HEK293T (cell line): ENCODE measurements at regions not wholly inside any gene's neighbourhood (a gene's known extent, or its start where the extent isn't known, plus 50 kb on each side); places are given as distances from the start of the nearest gene placed in this dataset.

ENCODE experiments used
- CTBP1 ChIP-seq: fragments of 450-650 bp; IDR thresholded peaks from 2 replicates; pipeline ENCODE4 v1.6.1; 2016; ENCODE audit warnings: borderline replicate concordance
- ELF4 ChIP-seq: fragments of 450-650 bp; IDR thresholded peaks from 2 replicates; pipeline ENCODE4 v1.6.1; 2017; ENCODE audit warnings: antibody characterized with exemption
- FOXA1 ChIP-seq: fragments of 450-650 bp; IDR thresholded peaks from 2 replicates; pipeline ENCODE4 v1.6.1; 2016; ENCODE audit warnings: mild to moderate bottlenecking
- FOXK2 ChIP-seq: fragments of 450-650 bp; IDR thresholded peaks from 2 replicates; pipeline ENCODE4 v1.6.1; 2016; ENCODE audit warnings: mild to moderate bottlenecking
- L3MBTL2 ChIP-seq: fragments of 450-650 bp; conservative IDR thresholded peaks from 2 replicates; pipeline ENCODE4 v1.6.1; 2016; ENCODE audit warnings: mild to moderate bottlenecking
- NFRKB ChIP-seq: fragments of 450-650 bp; IDR thresholded peaks from 2 replicates; pipeline ENCODE4 v1.6.1; 2016; ENCODE audit warnings: mild to moderate bottlenecking, moderate library complexity
- SP1 ChIP-seq: fragments of 450-650 bp; IDR thresholded peaks from 2 replicates; pipeline ENCODE4 v1.6.1; 2017
- SUZ12 ChIP-seq: fragments of 450-650 bp; IDR thresholded peaks from 2 replicates; pipeline ENCODE4 v1.6.1; 2016; ENCODE audit warnings: mild to moderate bottlenecking
- TARDBP ChIP-seq: fragments of 450-650 bp; IDR thresholded peaks from 2 replicates; pipeline ENCODE4 v1.6.1; 2016
- ZNF384 ChIP-seq: fragments of 450-650 bp; IDR thresholded peaks from 2 replicates; pipeline ENCODE4 v1.6.1; 2016
- TF ChIP-seq, protein P1 (sequence below): fragments of 450-650 bp; IDR thresholded peaks from 2 replicates; pipeline ENCODE4 v1.6.1; 2016

DNA sequence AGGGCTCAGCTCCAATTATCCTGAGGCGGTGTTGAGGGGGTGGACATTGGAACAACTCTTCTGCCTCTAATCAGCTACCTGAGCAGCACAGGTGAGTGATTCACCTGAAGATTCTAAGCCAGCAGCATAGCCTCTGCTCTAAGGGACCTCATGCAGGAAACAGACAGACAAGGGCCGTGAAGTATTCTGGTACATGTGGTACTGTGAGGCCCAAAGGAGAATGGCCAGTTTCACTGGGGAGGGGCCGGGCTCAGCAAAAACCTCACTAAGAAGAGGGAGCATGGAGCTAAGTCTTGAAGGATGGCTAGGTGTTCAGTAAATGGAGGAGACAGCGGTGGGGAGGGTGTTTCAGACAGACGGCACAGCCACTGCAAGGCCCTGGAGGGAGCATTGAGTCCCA is 58.5 kb upstream of the CCDC167 start:
- TF ChIP-seq CTBP1 = no peak
- no peak for TF ChIP-seq SP1
- no peak for TF ChIP-seq TARDBP
- no peak for TF ChIP-seq SUZ12
- no peak for TF ChIP-seq ELF4
- TF ChIP-seq L3MBTL2 = no peak
- TF ChIP-seq ZNF384 = no peak
- no peak for TF ChIP-seq FOXA1
- TF ChIP-seq NFRKB = no peak
- no peak for TF ChIP-seq FOXK2
- TF ChIP-seq, protein P1, sequence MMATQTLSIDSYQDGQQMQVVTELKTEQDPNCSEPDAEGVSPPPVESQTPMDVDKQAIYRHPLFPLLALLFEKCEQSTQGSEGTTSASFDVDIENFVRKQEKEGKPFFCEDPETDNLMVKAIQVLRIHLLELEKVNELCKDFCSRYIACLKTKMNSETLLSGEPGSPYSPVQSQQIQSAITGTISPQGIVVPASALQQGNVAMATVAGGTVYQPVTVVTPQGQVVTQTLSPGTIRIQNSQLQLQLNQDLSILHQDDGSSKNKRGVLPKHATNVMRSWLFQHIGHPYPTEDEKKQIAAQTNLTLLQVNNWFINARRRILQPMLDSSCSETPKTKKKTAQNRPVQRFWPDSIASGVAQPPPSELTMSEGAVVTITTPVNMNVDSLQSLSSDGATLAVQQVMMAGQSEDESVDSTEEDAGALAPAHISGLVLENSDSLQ = no peak
